Keratinocyte (primary cell): ENCODE measurements at regions not wholly inside any gene's neighbourhood (a gene's known extent, or its start where the extent isn't known, plus 50 kb on each side); places are given as distances from the start of the nearest gene placed in this dataset.

ENCODE experiments used
- DNase-seq: peaks from one replicate; pipeline ENCODE4 v3.0.0-alpha.2; 2011; ENCODE audit warnings: low read depth, missing footprints, low spot score
- FAIRE-seq: peaks from 2 replicates; lab custom pipeline; 2011; peaks lifted over from hg19 to GRCh38; lab: Jason Lieb, UNC
- H2AFZ ChIP-seq: 2 replicates; pipeline ENCODE4 v1.6.0; 2012; ENCODE audit warnings: low read length, control low read depth, inconsistent platforms; ENCODE audit not compliant: control insufficient read depth
- H3K27ac ChIP-seq: 2 replicates; pipeline ENCODE4 v1.5.1; 2011; ENCODE audit warnings: low read length; ENCODE audit not compliant: control insufficient read depth, insufficient read depth
- H3K27me3 ChIP-seq: 3 replicates; pipeline ENCODE4 v1.6.0; 2011; ENCODE audit warnings: low read length; ENCODE audit not compliant: control insufficient read depth, insufficient read depth; ENCODE audit errors: extremely low read depth
- H3K36me3 ChIP-seq, 2 experiments: 2 replicates in 1 of 2; 3 replicates in 1 of 2; pipeline ENCODE4 v1.5.1; 2011; ENCODE audit warnings: low read length in 2 of 2, mild to moderate bottlenecking in 1 of 2; ENCODE audit not compliant: control insufficient read depth in 2 of 2, insufficient read depth in 2 of 2; ENCODE audit errors: extremely low read depth in 1 of 2
- H3K4me1 ChIP-seq: 3 replicates; pipeline ENCODE4 v1.5.1; 2011; ENCODE audit warnings: low read length; ENCODE audit not compliant: control insufficient read depth, insufficient read depth; ENCODE audit errors: extremely low read depth
- H3K4me2 ChIP-seq: 3 replicates; pipeline ENCODE4 v1.6.0; 2011; ENCODE audit warnings: low read depth, low read length; ENCODE audit not compliant: control insufficient read depth, insufficient read depth; ENCODE audit errors: extremely low read depth
- H3K4me3 ChIP-seq, 3 experiments: fragments of 200-600 bp in 1 of 3; sonication (generic) in 1 of 3; 2 replicates in 2 of 3; 3 replicates in 1 of 3; pipeline ENCODE4 v1.5.1; 2011 to 2016; ENCODE audit warnings: low read length in 3 of 3, mild to moderate bottlenecking in 3 of 3, control low read depth in 2 of 3, inconsistent platforms in 1 of 3, low read depth in 1 of 3, mixed read lengths in 1 of 3, mixed run types in 1 of 3, moderate library complexity in 1 of 3; ENCODE audit not compliant: control insufficient read depth in 2 of 3, insufficient read depth in 2 of 3; ENCODE audit errors: extremely low read depth in 1 of 3
- H3K79me2 ChIP-seq: 2 replicates; pipeline ENCODE4 v1.6.0; 2012; ENCODE audit warnings: low read length; ENCODE audit not compliant: control insufficient read depth, insufficient read depth
- H3K9ac ChIP-seq: 3 replicates; pipeline ENCODE4 v1.6.0; 2011; ENCODE audit warnings: low read length; ENCODE audit not compliant: control insufficient read depth, insufficient read depth; ENCODE audit errors: extremely low read depth
- H3K9me1 ChIP-seq: 3 replicates; pipeline ENCODE4 v1.6.0; 2011; ENCODE audit warnings: low read length; ENCODE audit not compliant: control insufficient read depth, insufficient read depth; ENCODE audit errors: extremely low read depth
- H3K9me3 ChIP-seq: 2 replicates; pipeline ENCODE4 v1.5.1; 2012; ENCODE audit warnings: low read depth, low read length; ENCODE audit not compliant: control insufficient read depth
- H4K20me1 ChIP-seq: 3 replicates; pipeline ENCODE4 v1.6.0; 2011; ENCODE audit warnings: low read length; ENCODE audit not compliant: control insufficient read depth, insufficient read depth; ENCODE audit errors: extremely low read depth
- CTCF ChIP-seq, 3 experiments: IDR thresholded peaks in 1 of 3; conservative IDR thresholded peaks in 1 of 3; optimal IDR thresholded peaks in 1 of 3; 2 replicates in 2 of 3; 3 replicates in 1 of 3; pipeline versions ENCODE3 to v1.5.1; 2011; ENCODE audit warnings: low read length in 3 of 3, mild to moderate bottlenecking in 3 of 3, moderate library complexity in 2 of 3, control low read depth in 1 of 3, inconsistent platforms in 1 of 3; ENCODE audit not compliant: insufficient read depth in 2 of 3; ENCODE audit errors: extremely low read depth in 1 of 3
- EZH2 ChIP-seq: IDR thresholded peaks from one replicate; pipeline ENCODE4 v1.6.1; 2012; ENCODE audit warnings: inconsistent platforms, mild to moderate bottlenecking, low read length, moderate library complexity
- dilution Hi-C: fragments of 300-500 bp; cut with MboI; formaldehyde crosslinking; loops from one replicate; pipeline ENCODE4 v1.7.0; 2020; ENCODE audit warnings: low sequenced_read_pairs; ENCODE audit not compliant: extremely low pct_ligation_motif_present

DNA sequence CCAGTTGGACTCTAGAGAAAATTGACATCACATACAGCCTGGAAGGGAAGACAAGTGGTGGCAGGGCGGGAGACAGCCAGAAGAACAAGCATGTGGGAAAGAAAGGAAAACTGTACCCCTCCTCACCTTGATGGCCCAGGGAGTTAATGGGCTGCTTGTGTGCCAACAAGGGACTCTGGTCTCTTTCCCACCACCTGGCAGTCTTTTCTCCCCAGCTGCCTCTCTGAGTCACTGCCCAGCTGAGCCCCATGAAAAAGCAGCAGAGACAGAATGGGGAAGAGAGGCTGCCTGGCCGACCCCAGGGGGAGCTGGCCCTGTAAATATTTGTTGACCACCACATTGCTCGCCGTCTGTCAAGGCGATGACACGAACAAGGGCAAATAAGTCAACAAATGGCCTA, 359.4 kb downstream of the ENC1 start:
- TF ChIP-seq CTCF (optimal IDR thresholded peaks at IDR 0.05 in 1 of 3, IDR thresholded peaks at IDR 0.05 in 1 of 3, conservative IDR thresholded peaks at IDR 0.05 in 1 of 3; ENCODE audit: extremely low read depth in 1 of 3, insufficient read depth in 2 of 3, low read length in 3 of 3) (no peak), EZH2 (no peak)

DNA sequence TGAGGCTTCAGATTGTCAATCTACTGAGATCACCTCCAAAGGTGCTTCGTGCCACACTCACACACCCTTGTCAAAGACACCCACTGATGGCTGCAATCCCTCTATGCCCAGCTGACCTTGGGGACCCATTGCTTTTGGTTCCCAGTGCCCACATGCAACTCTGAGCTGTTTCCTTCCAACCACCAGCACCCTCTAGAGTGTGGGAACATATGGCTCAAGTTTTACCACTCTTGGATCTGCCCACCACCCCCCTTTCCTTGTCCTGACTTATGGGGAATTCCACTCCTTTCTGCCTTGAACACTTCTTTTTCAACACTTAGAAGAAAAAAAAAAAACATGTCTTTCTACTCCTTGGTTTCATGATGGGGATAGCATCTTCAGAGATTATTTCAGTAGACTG, 360.2 kb downstream of the ENC1 start:
- Histone ChIP-seq H3K79me2 (no peaks in the 10 kb centered on the region), H3K4me1 (no peaks in the 10 kb centered on the region), H3K27ac (no peak overlapping the region), H3K9me3 (no peaks in the 10 kb centered on the region), H3K27me3 (no peaks in the 10 kb centered on the region), H4K20me1 (no peaks in the 10 kb centered on the region), H3K36me3 (no peaks in the 10 kb centered on the region), H3K4me3 (no peak overlapping the region), H3K4me2 (no peak overlapping the region), H3K9ac (no peak overlapping the region), H2AFZ (no peak overlapping the region), H3K9me1 (no peaks in the 10 kb centered on the region)
- FAIRE-seq = no peak
- TF ChIP-seq EZH2 = no peak
- no peak for TF ChIP-seq CTCF (optimal IDR thresholded peaks at IDR 0.05 in 1 of 3, IDR thresholded peaks at IDR 0.05 in 1 of 3, conservative IDR thresholded peaks at IDR 0.05 in 1 of 3; ENCODE audit: extremely low read depth in 1 of 3, insufficient read depth in 2 of 3, low read length in 3 of 3)
- dilution Hi-C loops = no loop called here
- DNase-seq = no peak

More for the DNA sequence above, 359.4 kb downstream of the ENC1 start:
- Histone ChIP-seq H3K4me2 (no peak overlapping the region), H3K27ac (no peak overlapping the region), H3K9ac (no peak overlapping the region), H3K4me1 (no peaks in the 10 kb centered on the region), H4K20me1 (no peaks in the 10 kb centered on the region), H3K9me1 (no peaks in the 10 kb centered on the region), H3K9me3 (no peaks in the 10 kb centered on the region), H2AFZ (no peak overlapping the region), H3K79me2 (no peaks in the 10 kb centered on the region), H3K27me3 (no peaks in the 10 kb centered on the region), H3K36me3 (no peaks in the 10 kb centered on the region), H3K4me3 (no peak overlapping the region)
- no peak for DNase-seq
- dilution Hi-C loops = no loop called here
- no peak for FAIRE-seq
